SU-DHL-6 (cell line): ENCODE measurements at regions not wholly inside any gene's neighbourhood (a gene's known extent, or its start where the extent isn't known, plus 50 kb on each side); places are given as distances from the start of the nearest gene placed in this dataset.

Experiments used
- H2AFZ ChIP-seq: fragments of 200-600 bp; sonication (generic); 2 replicates; pipeline ENCODE4 v1.6.1; 2014; ENCODE audit warnings: low read depth, mild to moderate bottlenecking, moderate library complexity, mixed read lengths, antibody characterized with exemption, low read length; ENCODE audit not compliant: severe bottlenecking
- H3F3A ChIP-seq: fragments of 200-600 bp; shearing (Covaris generic); 2 replicates; pipeline ENCODE4 v1.6.0; 2016; ENCODE audit warnings: antibody characterized with exemption, mild to moderate bottlenecking; ENCODE audit not compliant: insufficient read depth
- H3K27ac ChIP-seq: fragments of 200-600 bp; sonication (generic); 2 replicates; pipeline ENCODE4 v1.5.1; 2016; ENCODE audit warnings: low read depth, mild to moderate bottlenecking, low read length, moderate library complexity, mixed read lengths
- H3K27me3 ChIP-seq: fragments of 200-600 bp; sonication (generic), shearing (Covaris generic); 2 replicates; pipeline ENCODE4 v1.6.0; 2014; ENCODE audit warnings: mild to moderate bottlenecking, low read length
- H3K36me3 ChIP-seq: fragments of 200-600 bp; sonication (generic); 2 replicates; pipeline ENCODE4 v1.6.1; 2014; ENCODE audit warnings: mild to moderate bottlenecking, low read length, mixed read lengths
- H3K4me2 ChIP-seq: fragments of 300-600, 200-600 bp; shearing (Covaris generic), sonication (generic); 2 replicates; pipeline ENCODE4 v1.6.0; 2014; ENCODE audit warnings: low read length, low read depth, mild to moderate bottlenecking; ENCODE audit not compliant: poor library complexity, severe bottlenecking
- H3K4me3 ChIP-seq: fragments of 200-600 bp; sonication (generic); 2 replicates; pipeline ENCODE4 v1.5.1; 2014; ENCODE audit warnings: antibody characterized with exemption, low read length, mild to moderate bottlenecking, mixed read lengths; ENCODE audit not compliant: insufficient read depth, poor library complexity, severe bottlenecking
- H3K79me2 ChIP-seq: fragments of 200-600 bp; sonication (generic); 2 replicates; pipeline ENCODE4 v1.6.1; 2014; ENCODE audit warnings: mild to moderate bottlenecking, low read length, moderate library complexity; ENCODE audit not compliant: insufficient read depth
- H3K9ac ChIP-seq: fragments of 200-600 bp; sonication (generic); 2 replicates; pipeline ENCODE4 v1.7.0; 2014; ENCODE audit warnings: mild to moderate bottlenecking, low read length
- H3K9me2 ChIP-seq: fragments of 200-600 bp; sonication (generic); replicated peaks from 2 replicates; pipeline ENCODE4 v1.6.1; 2014; ENCODE audit warnings: low read length; ENCODE audit not compliant: insufficient read depth
- H3K9me3 ChIP-seq: fragments of 200-600 bp; sonication (generic); 2 replicates; pipeline ENCODE4 v1.6.1; 2014; ENCODE audit warnings: low read length, mixed read lengths; ENCODE audit not compliant: insufficient read depth
- H4K20me1 ChIP-seq: fragments of 200-600 bp; sonication (generic); 2 replicates; pipeline ENCODE4 v1.6.1; 2014; ENCODE audit warnings: low read depth, mild to moderate bottlenecking, antibody characterized with exemption, low read length, moderate library complexity, mixed read lengths
- CTCF ChIP-seq: fragments of 200-600 bp; sonication (generic); IDR thresholded peaks from one replicate; pipeline ENCODE4 v1.5.1; 2017; ENCODE audit warnings: antibody characterized with exemption, mild to moderate bottlenecking, low read length, moderate library complexity; ENCODE audit not compliant: insufficient read depth, poor library complexity, severe bottlenecking
- EZH2phosphoT487 ChIP-seq: fragments of 200-600 bp; sonication (generic), shearing (Covaris generic); conservative IDR thresholded peaks from 2 replicates; pipeline ENCODE4 v1.6.1; 2018; ENCODE audit warnings: mild to moderate bottlenecking, antibody characterized with exemption, low read length, moderate library complexity, mixed read lengths

DNA sequence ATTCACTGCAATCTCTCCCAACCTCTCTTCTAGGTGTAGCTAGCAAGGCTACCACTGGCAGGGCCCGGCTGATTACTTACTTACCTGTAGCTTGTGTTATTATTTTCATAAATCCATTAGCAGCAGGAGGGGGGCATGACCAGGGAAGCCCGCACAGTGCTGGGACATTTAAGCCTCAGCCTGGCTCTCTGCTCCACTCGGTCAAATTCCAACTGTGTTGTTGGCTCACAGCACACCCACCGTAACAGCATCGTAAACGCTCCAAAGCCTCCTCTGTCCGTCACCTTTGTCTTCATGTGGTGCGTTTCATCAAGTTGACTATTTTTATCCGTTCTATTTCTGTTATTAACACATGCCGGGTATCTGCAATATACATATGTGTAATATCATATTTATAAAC is 264.7 kb downstream of the NSG2 start:
- Histone ChIP-seq H3K9me3 (no peaks in the 10 kb centered on the region), H2AFZ (no peak overlapping the region), H4K20me1 (no peaks in the 10 kb centered on the region), H3K79me2 (no peaks in the 10 kb centered on the region), H3K4me2 (no peak overlapping the region), H3K9me2 (no peaks in the 10 kb centered on the region), H3K9ac (no peak overlapping the region), H3K27me3 (no peaks in the 10 kb centered on the region), H3F3A (no peaks in the 10 kb centered on the region), H3K4me3 (no peak overlapping the region), H3K27ac (no peak overlapping the region), H3K36me3 (no peaks in the 10 kb centered on the region)
- TF ChIP-seq CTCF (no peak), EZH2phosphoT487 (no peak)

GRCh38 chr5:174310706-174311105 is 265.2 kb downstream of the NSG2 start:
- Histone ChIP-seq H2AFZ (no peak overlapping the region), H3K4me3 (no peak overlapping the region), H3K79me2 (no peaks in the 10 kb centered on the region), H4K20me1 (no peaks in the 10 kb centered on the region), H3K9me2 (no peaks in the 10 kb centered on the region), H3K36me3 (no peaks in the 10 kb centered on the region), H3F3A (no peaks in the 10 kb centered on the region), H3K9ac (no peak overlapping the region), H3K9me3 (no peaks in the 10 kb centered on the region), H3K27ac (no peak overlapping the region), H3K4me2 (no peak overlapping the region), H3K27me3 (no peaks in the 10 kb centered on the region)
- TF ChIP-seq EZH2phosphoT487: no peak
- TF ChIP-seq CTCF: no peak

DNA sequence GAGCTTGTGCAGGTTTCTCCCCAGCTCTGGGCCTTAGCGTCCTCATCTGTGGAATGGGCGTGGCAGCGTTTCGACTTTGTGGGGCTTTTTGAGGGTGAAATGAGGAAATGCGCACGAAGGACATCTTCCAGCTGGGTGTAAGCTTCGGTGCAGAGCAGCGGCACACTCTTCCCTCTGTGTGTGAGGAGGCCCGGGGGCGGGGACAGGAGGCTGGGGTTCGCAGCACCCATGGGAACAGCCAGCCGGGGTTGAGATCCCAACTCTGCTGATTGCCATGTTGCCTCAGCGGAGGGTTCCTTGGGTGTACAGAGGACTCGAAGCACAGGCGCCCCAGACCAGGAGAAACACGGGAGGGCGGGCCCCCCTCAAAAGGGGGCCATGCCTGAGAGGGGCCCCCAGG is 265.6 kb downstream of the NSG2 start:
- no peak overlapping the region for H2AFZ ChIP-seq
- H3K9ac ChIP-seq: no peak overlapping the region
- no peak for TF ChIP-seq CTCF
- TF ChIP-seq EZH2phosphoT487: no peak
- H3K4me3 ChIP-seq: no peak overlapping the region
- no peaks in the 10 kb centered on the region for H4K20me1 ChIP-seq
- no peaks in the 10 kb centered on the region for H3K27me3 ChIP-seq
- H3K9me3 ChIP-seq: no peaks in the 10 kb centered on the region
- H3K4me2 ChIP-seq: no peak overlapping the region
- no peaks in the 10 kb centered on the region for H3K79me2 ChIP-seq
- H3F3A ChIP-seq: no peaks in the 10 kb centered on the region
- H3K9me2 ChIP-seq: no peaks in the 10 kb centered on the region
- no peak overlapping the region for H3K27ac ChIP-seq
- H3K36me3 ChIP-seq: no peaks in the 10 kb centered on the region
